Adrenal gland (tissue), 5 donors: ENCODE measurements at regions not wholly inside any gene's neighbourhood (a gene's known extent, or its start where the extent isn't known, plus 50 kb on each side); places are given as distances from the start of the nearest gene placed in this dataset.
"Not testable (repeated sequence)": the region's sequence is repeated elsewhere in the genome, so short reads cannot be mapped to it uniquely, and the experiment has no call there.

Experiments used
- CTCF ChIP-seq, 6 experiments: fragments of 450-650 bp in 4 of 6; fragments of 200-600 bp in 2 of 6; sonication (generic) in 1 of 6; IDR thresholded peaks; 1 replicate in 5 of 6; 2 replicates in 1 of 6; pipeline versions ENCODE4 v1.5.1 to v1.8.0; 2016 to 2021; ENCODE audit warnings: antibody characterized with exemption in 6 of 6, mild to moderate bottlenecking in 2 of 6, moderate library complexity in 1 of 6
- POLR2A ChIP-seq, 2 donors: fragments of 450-650 bp; IDR thresholded peaks; one replicate each; pipeline ENCODE4 v1.6.1; 2017; ENCODE audit warnings: antibody characterized with exemption in 2 of 2, mild to moderate bottlenecking in 2 of 2, moderate library complexity in 1 of 2
- donor health status: DM: no; HTN: no; CAD: no.

DNA sequence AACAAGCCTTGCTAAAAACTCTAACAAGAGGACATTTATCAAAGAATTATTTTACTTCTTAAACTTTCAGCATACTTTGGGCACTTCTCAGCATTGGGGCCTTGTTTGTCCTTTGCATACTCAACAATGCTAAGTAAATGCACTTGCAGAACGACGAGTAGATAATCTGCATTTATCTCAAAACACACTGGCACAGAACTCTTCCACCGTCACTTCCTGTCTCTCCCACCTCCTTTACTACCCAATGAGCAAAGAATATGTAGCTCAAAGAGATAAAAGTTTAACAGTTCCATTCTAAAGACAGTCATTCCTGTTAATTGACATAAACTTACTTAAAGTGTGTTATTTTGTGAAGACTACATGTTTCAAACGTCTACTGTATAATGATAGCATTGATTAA lies 70.1 kb upstream of the LRRC37A2 start:
- not testable (repeated sequence) for TF ChIP-seq POLR2A, CTCF (IDR thresholded peaks at IDR 0.05)
